HEK293T (cell line): ENCODE measurements at regions not wholly inside any gene's neighbourhood (a gene's known extent, or its start where the extent isn't known, plus 50 kb on each side); places are given as distances from the start of the nearest gene placed in this dataset.

Experiments
- LEF1 ChIP-seq: fragments of 450-650 bp; IDR thresholded peaks from 2 replicates; pipeline ENCODE4 v1.6.1; 2017; ENCODE audit warnings: mild to moderate bottlenecking, borderline replicate concordance
- ZNF384 ChIP-seq: fragments of 450-650 bp; IDR thresholded peaks from 2 replicates; pipeline ENCODE4 v1.6.1; 2016

DNA sequence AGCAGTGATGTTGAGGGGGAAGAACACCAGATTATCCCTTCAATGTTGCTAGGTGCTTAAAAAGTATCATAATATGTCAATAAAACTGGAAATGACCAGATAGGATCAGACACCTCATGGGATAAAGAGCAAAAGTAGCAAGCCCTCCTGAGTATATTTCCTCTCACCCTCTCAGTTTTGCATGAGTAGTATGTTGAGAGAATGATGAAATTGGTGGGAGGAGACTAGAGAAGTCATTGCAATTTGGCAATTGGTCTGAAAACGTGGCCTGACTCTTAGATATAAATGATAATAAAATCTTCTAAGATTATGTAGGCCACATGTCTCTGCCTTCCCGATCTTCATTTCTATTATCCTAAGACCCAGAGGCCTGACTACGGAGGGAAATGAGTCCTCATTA is 151.2 kb upstream of the ARRDC3 start:
- TF ChIP-seq ZNF384 (no peak), LEF1 (no peak)
